ENCODE measurements at regions not wholly inside any gene's neighbourhood (a gene's known extent, or its start where the extent isn't known, plus 50 kb on each side); places are given as distances from the start of the nearest gene placed in this dataset.

GRCh38 chr4:133559987-133560386, 410.9 kb downstream of the PCDH10 start:
- TF ChIP-seq ESRRA (CRISPR knock-in tag; IDR thresholded peaks at IDR 0.05; ENCODE audit: borderline replicate concordance) (no peak), STAT6 (CRISPR knock-in tag; conservative IDR thresholded peaks at IDR 0.05; ENCODE audit: low read depth) (no peak)

Data from WTC11 (cell line).